NCI-H345 (cell line): ENCODE measurements at regions not wholly inside any gene's neighbourhood (a gene's known extent, or its start where the extent isn't known, plus 50 kb on each side); places are given as distances from the start of the nearest gene placed in this dataset.

Source experiments
- DNase-seq: peaks from one replicate; lab custom pipeline; 2025; lab: John Stamatoyannopoulos, UW

- no peak for DNase-seq
These were observed 461.2 kb downstream of the KCTD8 start for GRCh38 chr4:43987331-43987944.

- no peak for DNase-seq
These were observed 458.1 kb downstream of the KCTD8 start for GRCh38 chr4:43990551-43990950.

GRCh38 chr4:43990963-43991362 is 457.6 kb downstream of the KCTD8 start:
- DNase-seq = no peak

- DNase-seq = no peak
These were observed 456.1 kb downstream of the KCTD8 start for GRCh38 chr4:43992552-43992951.

- no peak for DNase-seq
These were observed 455.3 kb downstream of the KCTD8 start for GRCh38 chr4:43993196-43993902.

GRCh38 chr4:43999669-44000068 is 448.9 kb downstream of the KCTD8 start:
- no peak for DNase-seq

GRCh38 chr4:44002368-44002767 is 446.2 kb downstream of the KCTD8 start:
- DNase-seq = no peak

GRCh38 chr4:44016570-44017421 is 431.8 kb downstream of the KCTD8 start:
- no peak for DNase-seq

- no peak for DNase-seq
These were observed 431.2 kb downstream of the KCTD8 start for GRCh38 chr4:44017422-44017739.

- no peak for DNase-seq
These were observed 428.9 kb downstream of the KCTD8 start for GRCh38 chr4:44019721-44020120.

- no peak for DNase-seq
These were observed 423.1 kb downstream of the KCTD8 start for GRCh38 chr4:44025376-44026020.

GRCh38 chr4:44038811-44039210 is 409.8 kb downstream of the KCTD8 start:
- no peak for DNase-seq

GRCh38 chr4:44046491-44046890 is 402.1 kb downstream of the KCTD8 start:
- no peak for DNase-seq

- DNase-seq = no peak
These were observed 391.9 kb downstream of the KCTD8 start for GRCh38 chr4:44056721-44057151.

- DNase-seq = no peak
These were observed 377.8 kb downstream of the KCTD8 start for GRCh38 chr4:44070843-44071242.

- DNase-seq = no peak
These were observed 376.4 kb downstream of the KCTD8 start for GRCh38 chr4:44071959-44072955.

- DNase-seq = no peak
These were observed 361.9 kb downstream of the KCTD8 start for GRCh38 chr4:44086753-44087152.

GRCh38 chr4:44093390-44093789 is 355.2 kb downstream of the KCTD8 start:
- no peak for DNase-seq

GRCh38 chr4:44098973-44099372 is 349.6 kb downstream of the KCTD8 start:
- no peak for DNase-seq

- no peak for DNase-seq
These were observed 348.2 kb downstream of the KCTD8 start for GRCh38 chr4:44100456-44100855.

GRCh38 chr4:44118971-44119680 is 329.5 kb downstream of the KCTD8 start:
- no peak for DNase-seq
